ENCODE measurements at regions not wholly inside any gene's neighbourhood (a gene's known extent, or its start where the extent isn't known, plus 50 kb on each side); places are given as distances from the start of the nearest gene placed in this dataset.

GRCh38 chr4:114225436-114225835, 246.0 kb upstream of the ARSJ start:
- no peak for DNase-seq (ENCODE audit: insufficient read length, low spot score)
- FAIRE-seq = no peak
- no peak for TF ChIP-seq TAF1 (IDR thresholded peaks at IDR 0.05; ENCODE audit: low read depth, low read length)
- TF ChIP-seq POLR2A (IDR thresholded peaks at IDR 0.05; ENCODE audit: low read depth, low read length) = no peak
- no peak for TF ChIP-seq PAX5 (IDR thresholded peaks at IDR 0.05; ENCODE audit: insufficient read depth, low read length, severe bottlenecking)
- no peak for TF ChIP-seq SPI1 (IDR thresholded peaks at IDR 0.05; ENCODE audit: low read depth, low read length)
- no peak for TF ChIP-seq POU2F2 (IDR thresholded peaks at IDR 0.05; ENCODE audit: low read depth, low read length)
- TF ChIP-seq POLR2AphosphoS5 (IDR thresholded peaks at IDR 0.05; ENCODE audit: low read depth, low read length) = no peak

- no peak for TF ChIP-seq POLR2AphosphoS5 (IDR thresholded peaks at IDR 0.05; ENCODE audit: low read depth, low read length)
- TF ChIP-seq POU2F2 (IDR thresholded peaks at IDR 0.05; ENCODE audit: low read depth, low read length) = no peak
- no peak for DNase-seq (ENCODE audit: insufficient read length, low spot score)
- no peak for FAIRE-seq
These were observed 246.7 kb upstream of the ARSJ start for GRCh38 chr4:114226179-114226578.

GRCh38 chr4:114226968-114227760, 247.7 kb upstream of the ARSJ start:
- FAIRE-seq (no peak), DNase-seq (ENCODE audit: insufficient read length, low spot score) (no peak)
- TF ChIP-seq POLR2AphosphoS5 (IDR thresholded peaks at IDR 0.05; ENCODE audit: low read depth, low read length) = no peak
- no peak for TF ChIP-seq TAF1 (IDR thresholded peaks at IDR 0.05; ENCODE audit: low read depth, low read length)
- no peak for TF ChIP-seq POU2F2 (IDR thresholded peaks at IDR 0.05; ENCODE audit: low read depth, low read length)
- TF ChIP-seq POLR2A (IDR thresholded peaks at IDR 0.05; ENCODE audit: low read depth, low read length) = no peak
- no peak for TF ChIP-seq SPI1 (IDR thresholded peaks at IDR 0.05; ENCODE audit: low read depth, low read length)
- TF ChIP-seq PAX5 (IDR thresholded peaks at IDR 0.05; ENCODE audit: insufficient read depth, low read length, severe bottlenecking) = no peak

- no peak for TF ChIP-seq POU2F2 (IDR thresholded peaks at IDR 0.05; ENCODE audit: low read depth, low read length)
- no peak for TF ChIP-seq TAF1 (IDR thresholded peaks at IDR 0.05; ENCODE audit: low read depth, low read length)
- TF ChIP-seq POLR2AphosphoS5 (IDR thresholded peaks at IDR 0.05; ENCODE audit: low read depth, low read length) = no peak
- TF ChIP-seq SPI1 (IDR thresholded peaks at IDR 0.05; ENCODE audit: low read depth, low read length) = no peak
- TF ChIP-seq POLR2A (IDR thresholded peaks at IDR 0.05; ENCODE audit: low read depth, low read length) = no peak
- TF ChIP-seq PAX5 (IDR thresholded peaks at IDR 0.05; ENCODE audit: insufficient read depth, low read length, severe bottlenecking) = no peak
- FAIRE-seq = no peak
- no peak for DNase-seq (ENCODE audit: insufficient read length, low spot score)
These were observed 250.3 kb upstream of the ARSJ start for GRCh38 chr4:114229706-114230105.

- DNase-seq (ENCODE audit: insufficient read length, low spot score) = no peak
- FAIRE-seq = no peak
These were observed 256.8 kb upstream of the ARSJ start for GRCh38 chr4:114236171-114236769.

GRCh38 chr4:114237997-114238396, 258.6 kb upstream of the ARSJ start:
- DNase-seq (ENCODE audit: insufficient read length, low spot score) (no peak), FAIRE-seq (no peak)
- TF ChIP-seq POLR2A (IDR thresholded peaks at IDR 0.05; ENCODE audit: low read depth, low read length) = no peak
- TF ChIP-seq POU2F2 (IDR thresholded peaks at IDR 0.05; ENCODE audit: low read depth, low read length) = no peak
- no peak for TF ChIP-seq SPI1 (IDR thresholded peaks at IDR 0.05; ENCODE audit: low read depth, low read length)
- TF ChIP-seq POLR2AphosphoS5 (IDR thresholded peaks at IDR 0.05; ENCODE audit: low read depth, low read length) = no peak
- TF ChIP-seq TAF1 (IDR thresholded peaks at IDR 0.05; ENCODE audit: low read depth, low read length) = no peak
- TF ChIP-seq PAX5 (IDR thresholded peaks at IDR 0.05; ENCODE audit: insufficient read depth, low read length, severe bottlenecking) = no peak

More at GRCh38 chr4:114236171-114236769, 256.8 kb upstream of the ARSJ start:
- TF ChIP-seq POLR2AphosphoS5 (IDR thresholded peaks at IDR 0.05; ENCODE audit: low read depth, low read length) = no peak
- TF ChIP-seq SPI1 (IDR thresholded peaks at IDR 0.05; ENCODE audit: low read depth, low read length) = no peak
- TF ChIP-seq TAF1 (IDR thresholded peaks at IDR 0.05; ENCODE audit: low read depth, low read length) = no peak
- TF ChIP-seq POLR2A (IDR thresholded peaks at IDR 0.05; ENCODE audit: low read depth, low read length) = no peak
- TF ChIP-seq PAX5 (IDR thresholded peaks at IDR 0.05; ENCODE audit: insufficient read depth, low read length, severe bottlenecking) = no peak
- TF ChIP-seq POU2F2 (IDR thresholded peaks at IDR 0.05; ENCODE audit: low read depth, low read length) = no peak

GRCh38 chr4:114249561-114249960, 270.1 kb upstream of the ARSJ start:
- DNase-seq (ENCODE audit: insufficient read length, low spot score) (no peak), FAIRE-seq (no peak)
- no peak for TF ChIP-seq POU2F2 (IDR thresholded peaks at IDR 0.05; ENCODE audit: low read depth, low read length)
- no peak for TF ChIP-seq SPI1 (IDR thresholded peaks at IDR 0.05; ENCODE audit: low read depth, low read length)
- TF ChIP-seq POLR2AphosphoS5 (IDR thresholded peaks at IDR 0.05; ENCODE audit: low read depth, low read length) = no peak
- no peak for TF ChIP-seq TAF1 (IDR thresholded peaks at IDR 0.05; ENCODE audit: low read depth, low read length)
- no peak for TF ChIP-seq PAX5 (IDR thresholded peaks at IDR 0.05; ENCODE audit: insufficient read depth, low read length, severe bottlenecking)
- TF ChIP-seq POLR2A (IDR thresholded peaks at IDR 0.05; ENCODE audit: low read depth, low read length) = no peak

GRCh38 chr4:114249976-114250375, 270.5 kb upstream of the ARSJ start:
- TF ChIP-seq POLR2AphosphoS5 (IDR thresholded peaks at IDR 0.05; ENCODE audit: low read depth, low read length) = no peak
- TF ChIP-seq PAX5 (IDR thresholded peaks at IDR 0.05; ENCODE audit: insufficient read depth, low read length, severe bottlenecking) = no peak
- TF ChIP-seq POLR2A (IDR thresholded peaks at IDR 0.05; ENCODE audit: low read depth, low read length) = no peak
- TF ChIP-seq POU2F2 (IDR thresholded peaks at IDR 0.05; ENCODE audit: low read depth, low read length) = no peak
- TF ChIP-seq SPI1 (IDR thresholded peaks at IDR 0.05; ENCODE audit: low read depth, low read length) = no peak
- TF ChIP-seq TAF1 (IDR thresholded peaks at IDR 0.05; ENCODE audit: low read depth, low read length) = no peak
- FAIRE-seq = no peak

GRCh38 chr4:114250439-114250891, 271.0 kb upstream of the ARSJ start:
- DNase-seq (ENCODE audit: insufficient read length, low spot score) (no peak), FAIRE-seq (no peak)
- TF ChIP-seq POLR2AphosphoS5 (IDR thresholded peaks at IDR 0.05; ENCODE audit: low read depth, low read length) = no peak
- TF ChIP-seq PAX5 (IDR thresholded peaks at IDR 0.05; ENCODE audit: insufficient read depth, low read length, severe bottlenecking) = no peak
- no peak for TF ChIP-seq SPI1 (IDR thresholded peaks at IDR 0.05; ENCODE audit: low read depth, low read length)
- no peak for TF ChIP-seq POLR2A (IDR thresholded peaks at IDR 0.05; ENCODE audit: low read depth, low read length)
- TF ChIP-seq TAF1 (IDR thresholded peaks at IDR 0.05; ENCODE audit: low read depth, low read length) = no peak
- TF ChIP-seq POU2F2 (IDR thresholded peaks at IDR 0.05; ENCODE audit: low read depth, low read length) = no peak

More at GRCh38 chr4:114249976-114250375, 270.5 kb upstream of the ARSJ start:
- no peak for DNase-seq (ENCODE audit: insufficient read length, low spot score)

Data from GM12891 (cell line).